IPS DF 19.7 (cell line): ENCODE measurements at regions not wholly inside any gene's neighbourhood (a gene's known extent, or its start where the extent isn't known, plus 50 kb on each side); places are given as distances from the start of the nearest gene placed in this dataset.

Source experiments
- DNase-seq: peaks from one replicate; pipeline ENCODE4 v3.0.0-alpha.2; 2013; ENCODE audit warnings: low read depth, low spot score

GRCh38 chr11:69992943-69993694, 85.0 kb upstream of the ANO1 start:
- DNase-seq = no peak

DNA sequence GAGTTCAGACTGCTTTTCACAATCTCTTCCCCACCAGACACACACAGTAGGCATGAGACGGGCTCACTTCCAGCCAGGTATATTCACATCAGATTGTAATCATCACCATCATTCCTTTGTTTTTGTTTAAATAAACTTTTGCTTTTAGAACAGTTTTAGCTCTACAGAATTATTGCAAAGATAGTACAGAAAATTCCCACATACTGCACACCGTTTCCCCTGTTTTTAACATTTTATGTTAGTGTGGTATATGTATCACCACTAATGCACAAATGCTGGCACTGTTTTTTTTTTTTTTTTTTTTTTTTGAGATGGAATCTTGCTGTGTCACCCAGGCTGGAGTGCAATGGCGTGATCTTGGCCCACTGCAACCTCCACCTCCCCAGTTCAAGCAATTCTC, 83.3 kb upstream of the ANO1 start:
- no peak for DNase-seq

GRCh38 chr11:69995697-69996096, 82.4 kb upstream of the ANO1 start:
- no peak for DNase-seq

DNA sequence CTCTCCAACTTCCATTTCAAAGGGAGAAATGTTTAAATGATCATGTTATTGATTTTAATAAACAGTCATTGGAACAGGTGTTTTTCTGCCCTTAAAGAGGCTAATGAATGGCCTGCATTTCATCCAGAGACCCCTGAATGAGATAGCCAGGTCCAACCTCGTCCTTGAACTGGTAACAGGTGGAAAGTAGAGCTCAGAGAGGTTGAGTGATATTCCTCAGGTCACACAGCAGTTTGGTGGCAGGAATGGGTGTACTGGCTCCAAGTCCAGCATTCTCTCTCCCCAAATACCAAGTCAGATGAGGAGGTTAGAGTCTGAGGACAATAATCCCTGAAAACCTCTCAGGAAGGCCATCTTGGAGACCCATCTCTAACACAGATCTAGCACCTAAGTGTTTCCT, 81.7 kb upstream of the ANO1 start:
- DNase-seq = no peak

- DNase-seq = no peak
Observed at GRCh38 chr11:69997352-69997751, 80.8 kb upstream of the ANO1 start.

DNA sequence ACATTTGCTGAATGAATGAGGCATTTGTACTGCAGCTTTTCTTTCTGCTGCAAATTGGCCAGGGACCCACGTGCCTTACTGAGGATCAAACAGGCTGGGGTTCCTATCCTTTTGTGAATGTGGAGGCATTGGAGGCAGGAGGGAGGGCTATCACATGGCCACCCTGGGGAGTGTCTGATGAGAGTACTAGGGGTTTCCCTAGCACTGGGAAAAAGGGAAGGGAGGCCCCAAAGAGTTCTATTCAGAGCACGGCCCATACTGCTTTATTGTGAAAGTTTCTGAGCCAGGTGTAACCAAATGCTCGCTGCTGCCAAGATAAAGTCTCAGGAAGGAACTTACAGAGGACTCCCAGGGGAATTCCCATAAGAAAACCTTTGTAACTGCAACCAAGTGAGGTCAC, 78.4 kb upstream of the ANO1 start:
- DNase-seq = peak; percentile 30

- no peak for DNase-seq
Observed at GRCh38 chr11:70000228-70000627, 77.9 kb upstream of the ANO1 start.

GRCh38 chr11:70001246-70001645, 76.9 kb upstream of the ANO1 start:
- no peak for DNase-seq

DNA sequence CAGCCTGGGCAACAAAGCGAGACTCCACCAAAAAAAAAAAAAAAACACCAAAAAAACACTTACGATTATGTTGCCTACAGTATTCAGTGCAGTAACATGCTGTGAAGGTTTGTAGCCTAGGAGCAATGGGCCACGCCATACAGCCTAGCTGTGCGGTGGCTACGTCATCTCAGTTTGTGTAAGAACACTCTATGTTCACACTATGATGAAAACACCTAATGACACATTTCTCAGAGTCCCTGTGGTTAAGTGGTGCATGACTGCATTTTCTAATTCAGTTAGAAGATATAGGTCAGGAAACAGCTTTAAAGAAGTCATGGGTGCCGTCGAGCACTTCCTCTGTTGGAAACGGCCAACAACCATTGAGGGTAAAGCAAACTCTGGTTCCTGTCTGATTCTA, 75.7 kb upstream of the ANO1 start:
- DNase-seq = no peak

DNA sequence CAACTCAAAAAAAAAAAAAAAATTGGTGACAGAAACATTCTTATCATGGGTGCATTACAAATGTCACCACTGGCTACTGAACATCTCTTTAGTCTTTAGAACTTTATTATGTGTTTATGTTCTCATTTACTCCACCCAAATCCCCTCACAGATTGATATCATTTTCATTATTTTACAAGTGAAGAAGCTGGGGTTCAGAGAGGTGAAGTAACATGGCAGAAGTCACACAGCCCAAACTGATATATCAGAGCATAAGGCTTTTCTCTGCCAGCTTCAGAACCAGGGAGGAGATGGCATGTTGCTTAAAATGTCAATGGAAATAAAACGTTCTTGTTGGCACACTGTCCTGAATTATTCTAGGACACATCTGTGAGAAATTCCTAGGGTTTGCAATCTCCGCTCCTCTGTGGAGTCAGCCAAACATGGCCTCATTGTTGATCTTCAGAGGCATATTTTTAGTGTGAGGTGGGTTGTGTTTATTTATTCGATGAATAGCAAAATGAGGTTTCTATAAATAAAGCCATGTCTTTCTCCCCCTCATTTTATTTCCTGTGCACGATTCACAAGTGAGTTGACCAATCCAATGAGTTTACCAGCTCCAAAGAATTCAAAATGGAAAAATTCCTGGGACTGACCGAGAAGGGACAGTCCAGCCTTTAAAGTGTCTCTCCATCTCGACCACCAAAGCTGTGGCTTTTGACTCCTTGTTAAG, 72.9 kb upstream of the ANO1 start:
- DNase-seq = no peak

DNA sequence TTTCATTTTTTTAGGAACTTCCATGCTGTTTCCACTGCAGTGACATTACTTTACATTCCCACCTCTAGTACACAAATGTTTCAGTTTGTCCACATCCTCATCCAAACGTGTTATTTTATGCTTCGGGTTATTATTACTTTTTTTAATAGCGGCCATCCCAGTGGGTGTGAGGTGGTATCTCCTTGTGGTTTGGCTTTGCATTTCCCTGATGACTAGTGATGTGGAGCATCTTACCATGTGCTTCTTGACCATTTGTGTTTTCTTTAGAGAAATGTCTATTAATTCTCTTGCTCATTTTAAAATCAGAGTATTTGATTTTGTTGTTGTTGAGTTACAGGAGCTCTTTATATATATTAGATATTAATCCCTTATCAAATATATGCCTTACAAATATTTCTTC, 70.3 kb upstream of the ANO1 start:
- no peak for DNase-seq

DNA sequence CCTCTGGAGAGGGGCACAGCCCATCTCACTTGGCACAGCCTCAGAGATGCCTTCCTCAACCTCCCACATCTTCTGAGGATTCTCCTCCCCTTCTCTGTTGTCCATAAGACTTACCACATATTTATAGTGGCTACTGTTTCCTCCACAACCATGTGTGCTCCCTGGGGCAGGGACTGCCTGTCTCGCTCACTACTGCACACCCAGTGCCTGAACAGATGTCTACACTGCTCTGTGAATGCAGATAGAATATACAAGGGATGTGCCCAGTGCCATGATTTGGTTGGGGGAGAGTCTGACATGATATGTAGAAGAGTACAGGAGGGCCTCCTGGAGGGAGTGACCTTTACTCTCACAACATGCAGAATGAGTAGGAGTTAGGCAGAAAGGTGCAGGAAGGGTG, 67.3 kb upstream of the ANO1 start:
- no peak for DNase-seq

GRCh38 chr11:70012134-70012733, 65.9 kb upstream of the ANO1 start:
- no peak for DNase-seq

GRCh38 chr11:70014291-70014690, 63.8 kb upstream of the ANO1 start:
- DNase-seq = no peak

DNA sequence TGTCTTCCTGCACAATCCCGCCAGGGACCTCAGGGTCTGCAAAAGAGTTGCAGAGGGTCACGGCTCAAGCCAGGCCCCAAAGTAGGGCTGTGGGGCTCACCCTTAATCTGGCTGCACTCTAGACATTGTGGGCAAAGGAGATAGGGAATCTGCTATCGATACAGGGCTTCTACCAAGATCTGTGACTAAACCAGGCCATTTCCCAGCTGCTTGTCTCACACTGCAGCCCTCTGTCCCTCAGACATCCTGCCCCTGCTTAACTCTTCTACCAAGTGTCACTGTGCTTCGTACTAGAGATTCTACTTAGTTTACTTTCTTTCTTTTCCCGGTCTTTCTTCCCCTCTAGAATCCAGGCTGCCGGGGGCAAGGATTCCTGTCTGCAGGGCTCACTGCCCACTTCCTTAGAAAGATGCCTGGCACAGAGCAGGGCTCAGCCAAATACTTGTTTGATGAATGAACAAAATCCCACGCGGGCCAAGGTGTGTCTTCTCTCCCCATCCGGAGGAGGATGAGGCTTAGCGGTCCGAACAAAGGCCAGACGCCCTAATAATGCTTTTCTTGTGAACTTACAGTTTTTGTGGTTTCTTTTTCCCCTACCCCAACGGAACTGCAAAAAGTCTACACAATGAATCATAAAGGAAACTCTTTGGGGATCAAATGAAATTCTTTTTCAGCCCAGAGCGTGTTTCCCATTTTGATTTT, 61.3 kb upstream of the ANO1 start:
- no peak for DNase-seq

DNA sequence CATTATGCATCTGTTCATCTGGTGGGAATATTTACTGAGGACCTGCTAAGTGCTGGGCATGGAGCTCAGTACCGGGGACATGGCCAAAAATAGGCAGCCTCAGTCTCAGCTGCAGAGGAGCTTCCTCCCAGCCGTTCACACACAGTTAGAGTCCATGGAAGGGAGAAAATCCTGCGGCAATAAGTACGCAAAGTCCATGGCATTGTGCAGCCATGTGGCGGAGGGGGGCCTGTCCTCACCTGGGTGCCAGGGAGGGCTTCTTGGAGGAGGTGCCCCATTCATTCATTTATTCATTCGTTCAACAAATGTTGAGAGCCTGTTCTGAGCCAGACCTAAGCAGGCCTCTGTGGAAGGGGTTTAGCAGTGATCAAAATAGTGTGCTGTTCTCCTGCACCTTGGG, 59.3 kb upstream of the ANO1 start:
- no peak for DNase-seq

GRCh38 chr11:70019576-70020011, 58.5 kb upstream of the ANO1 start:
- no peak for DNase-seq

- no peak for DNase-seq
Observed at GRCh38 chr11:70020336-70021214, 57.5 kb upstream of the ANO1 start.

DNA sequence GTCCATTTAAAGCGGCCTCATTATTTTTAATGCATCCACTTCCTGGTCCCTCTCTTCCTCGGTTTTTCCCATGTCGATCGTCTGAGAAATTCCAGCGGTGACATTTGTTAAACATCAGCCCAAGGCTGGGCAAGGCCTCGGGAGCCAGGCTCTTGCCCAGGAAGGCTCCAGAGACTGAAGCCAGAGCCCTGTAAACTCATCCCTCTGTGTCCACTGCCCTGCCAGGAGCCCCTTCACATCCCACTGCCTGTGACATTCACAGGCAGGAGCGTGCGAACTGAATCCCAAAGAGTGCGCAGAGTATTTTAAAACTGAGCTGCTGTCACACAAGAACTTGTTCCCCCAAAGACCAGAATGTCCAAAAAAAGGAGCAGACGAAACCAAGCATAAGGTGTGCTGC, 56.5 kb upstream of the ANO1 start:
- DNase-seq = no peak

- no peak for DNase-seq
Observed at GRCh38 chr11:70024036-70024772, 53.9 kb upstream of the ANO1 start.

DNA sequence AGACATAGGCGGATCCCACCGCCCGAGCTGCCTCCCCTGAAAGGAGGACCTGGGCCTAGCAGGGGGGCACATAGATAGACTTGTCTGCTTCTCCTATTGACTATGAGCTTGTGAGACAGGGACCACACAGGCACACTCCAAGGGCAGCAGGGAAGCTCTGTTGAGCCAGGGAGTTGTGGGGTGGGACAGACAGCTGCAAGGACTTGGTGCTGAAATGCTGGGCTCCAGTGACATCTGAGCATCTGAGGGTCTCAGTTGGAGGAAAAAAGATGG, 53.4 kb upstream of the ANO1 start:
- DNase-seq = no peak
